A549 (cell line): ENCODE measurements at regions not wholly inside any gene's neighbourhood (a gene's known extent, or its start where the extent isn't known, plus 50 kb on each side); places are given as distances from the start of the nearest gene placed in this dataset.

Source experiments
- ATAC-seq, 2 experiments: fragments of 200-7000 bp in 1 of 2; fragments of >200 bp in 1 of 2; cut with Nextera tagmentation in 1 of 2; cut with Tn5 transposase in 1 of 2; 3 replicates each; pipeline versions ENCODE4 v1.8.0 to v1.9.1; 2018 to 2020; ENCODE audit warnings: mild to moderate bottlenecking in 1 of 2, moderate library complexity in 1 of 2
- CTCF ChIA-PET: fragments of 300-600 bp; sonication (Branson Sonifier 250); formaldehyde crosslinking; extraction: SDS; loops from one replicate; lab custom pipeline; 2021; ENCODE audit warnings: antibody characterized with exemption, inconsistent platforms; lab: Yijun Ruan, JAX
- POLR2A ChIA-PET: fragments of 350-600 bp; formaldehyde crosslinking; extraction: SDS; loops from one replicate; lab custom pipeline; 2021; ENCODE audit warnings: antibody characterized with exemption, inconsistent platforms; lab: Yijun Ruan, JAX
- DNase-seq, 2 experiments: peaks; one replicate each; pipeline versions ENCODE4 v3.0.0 to v3.0.0-alpha.2; 2011 to 2016; ENCODE audit warnings: low read depth in 1 of 2, low spot score in 1 of 2
- FAIRE-seq: peaks from 2 replicates; lab custom pipeline; 2011; peaks lifted over from hg19 to GRCh38; lab: Jason Lieb, UNC
- H3K27ac ChIP-seq, 2 experiments: fragments of >200 bp; sonication (Bioruptor Twin); formaldehyde crosslinking; 3 replicates each; pipeline ENCODE4 v1.5.1; 2016 to 2017
- H3K4me1 ChIP-seq: fragments of >200 bp; sonication (Bioruptor Twin); formaldehyde crosslinking; 3 replicates; pipeline ENCODE4 v1.6.1; 2016
- H3K4me2 ChIP-seq: fragments of >200 bp; sonication (Bioruptor Twin); formaldehyde crosslinking; 3 replicates; pipeline ENCODE4 v1.6.1; 2016
- H3K4me3 ChIP-seq: fragments of >200 bp; sonication (Bioruptor Twin); formaldehyde crosslinking; 3 replicates; pipeline ENCODE4 v1.5.1; 2016
- H3K9me3 ChIP-seq: fragments of >200 bp; sonication (Bioruptor Twin); formaldehyde crosslinking; 3 replicates; pipeline ENCODE4 v1.6.1; 2016
- CBX2 ChIP-seq: fragments of 200-600 bp; sonication (generic); IDR thresholded peaks from 2 replicates; pipeline ENCODE4 v1.6.1; 2016; ENCODE audit warnings: low read depth, mild to moderate bottlenecking, borderline replicate concordance
- CTCF ChIP-seq: fragments of >200 bp; sonication (Bioruptor Twin); formaldehyde crosslinking; IDR thresholded peaks from 3 replicates; pipeline ENCODE4 v1.5.1; 2016
- ELK1 ChIP-seq: fragments of 150-350 bp; IDR thresholded peaks from 2 replicates; pipeline ENCODE4 v1.6.1; 2014; ENCODE audit warnings: low read depth, mild to moderate bottlenecking, low read length
- FOSL2 ChIP-seq, 2 experiments: fragments of 450-650 bp in 1 of 2; fragments of >200 bp in 1 of 2; sonication (Bioruptor Twin) in 1 of 2; formaldehyde crosslinking; IDR thresholded peaks; 2 replicates each; pipeline versions ENCODE4 v1.5.0 to v1.6.1; 2016 to 2020; ENCODE audit warnings: mild to moderate bottlenecking in 1 of 2, moderate library complexity in 1 of 2
- GATA3 ChIP-seq: IDR thresholded peaks from 2 replicates; pipeline ENCODE4 v1.6.1; 2012; ENCODE audit warnings: borderline replicate concordance
- HMGXB4 ChIP-seq: fragments of 250-450 bp; sonication (Bioruptor Pico); IDR thresholded peaks from 2 replicates; pipeline ENCODE4 v1.5.0; 2021; ENCODE audit warnings: mild to moderate bottlenecking, moderate library complexity, borderline replicate concordance
- MAX ChIP-seq: IDR thresholded peaks from 2 replicates; pipeline ENCODE4 v1.6.1; 2012
- MAZ ChIP-seq: fragments of 150-350 bp; IDR thresholded peaks from 2 replicates; pipeline ENCODE4 v1.6.1; 2014; ENCODE audit warnings: antibody characterized with exemption, low read depth, low read length, borderline replicate concordance
- MYC ChIP-seq: IDR thresholded peaks from 2 replicates; pipeline ENCODE4 v1.6.1; 2012; ENCODE audit warnings: mild to moderate bottlenecking, inconsistent platforms, low read length, improper control_type of control experiment, borderline replicate concordance
- POLR2A ChIP-seq: IDR thresholded peaks from 2 replicates; pipeline ENCODE4 v1.6.1; 2012; ENCODE audit warnings: mild to moderate bottlenecking, low read length
- POLR2AphosphoS2 ChIP-seq: conservative IDR thresholded peaks from 2 replicates; pipeline ENCODE4 v1.6.1; 2012; ENCODE audit warnings: low read length, improper control_type of control experiment, inconsistent platforms
- RAD21 ChIP-seq, 2 experiments: fragments of >200 bp in 1 of 2; sonication (Bioruptor Twin) in 1 of 2; formaldehyde crosslinking in 1 of 2; IDR thresholded peaks in 1 of 2; conservative IDR thresholded peaks in 1 of 2; 2 replicates in 1 of 2; 3 replicates in 1 of 2; pipeline ENCODE4 v1.6.1; 2012 to 2018; ENCODE audit warnings: inconsistent platforms in 1 of 2
- RARB ChIP-seq: fragments of 250-450 bp; sonication (Bioruptor Pico); IDR thresholded peaks from 2 replicates; pipeline ENCODE4 v1.8.0; 2021; ENCODE audit warnings: mild to moderate bottlenecking, moderate library complexity
- REST ChIP-seq: fragments of 200-600 bp; sonication (generic); IDR thresholded peaks from 2 replicates; pipeline ENCODE4 v1.6.1; 2016; ENCODE audit warnings: antibody characterized with exemption, mild to moderate bottlenecking, moderate library complexity
- RFX5 ChIP-seq: fragments of 450-650 bp; IDR thresholded peaks from 2 replicates; pipeline ENCODE4 v1.7.1; 2014; ENCODE audit warnings: antibody characterized with exemption, mild to moderate bottlenecking, moderate library complexity
- SMC3 ChIP-seq: fragments of >200 bp; sonication (Bioruptor Twin); formaldehyde crosslinking; IDR thresholded peaks from 3 replicates; pipeline ENCODE4 v1.6.1; 2018; ENCODE audit warnings: inconsistent platforms
- SREBF2 ChIP-seq: fragments of 450-650 bp; IDR thresholded peaks from 2 replicates; pipeline ENCODE4 v1.6.1; 2014; ENCODE audit warnings: mild to moderate bottlenecking, moderate library complexity
- ZC3H11A ChIP-seq: fragments of 450-650 bp; IDR thresholded peaks from 2 replicates; pipeline ENCODE4 v1.6.1; 2014; ENCODE audit warnings: antibody characterized with exemption, mild to moderate bottlenecking
- WGBS: methylation state at CpG from one replicate; pipeline ENCODE4 v1.1.6; 2017; ENCODE audit errors: missing lambda C conversion rate; 5-methylcytosine and 5-hydroxymethylcytosine counted together

- TF ChIP-seq HMGXB4 (CRISPR knock-in tag) (no peak), MAZ (no peak), CTCF (no peak), ELK1 (no peak)
Observed at GRCh38 chr6:143594647-143595046, 83.1 kb upstream of the PHACTR2 start (continued).

GRCh38 chr6:143592335-143592734 is 80.8 kb upstream of the FUCA2 start:
- 61% methylated on average over 6 of the region's 6 CpGs for WGBS
- Histone ChIP-seq H3K9me3 (no peaks in the 10 kb centered on the region), H3K27ac (no peak overlapping the region), H3K4me2 (no peak overlapping the region), H3K4me1 (no peaks in the 10 kb centered on the region), H3K4me3 (no peak overlapping the region)
- ATAC-seq, result peak in 1 of 2 experiments; percentile 57; a peak in 2 of 6 replicates
- DNase-seq, result peak; percentile 3 to 19
- ChIA-PET CTCF (interaction anchor here (0.7 to 1.5 kb wide), 3 partner anchors 10 to 11 kb away, joined by 3 read pairs; no protein-coding TSS in a partner anchor), POLR2A (no interaction called here)
- FAIRE-seq, result no peak
- no peak for TF ChIP-seq GATA3
- TF ChIP-seq REST, result no peak
- no peak for TF ChIP-seq ZC3H11A
- no peak for TF ChIP-seq MYC
- no peak for TF ChIP-seq POLR2AphosphoS2
- TF ChIP-seq SMC3, result no peak
- no peak for TF ChIP-seq RARB (CRISPR knock-in tag)
- TF ChIP-seq MAX, result no peak
- peak in 1 of 2 experiments; percentile 19; a peak in 1 of 5 replicates for TF ChIP-seq RAD21 (conservative IDR thresholded peaks at IDR 0.05 in 1 of 2, IDR thresholded peaks at IDR 0.05 in 1 of 2)
- TF ChIP-seq RFX5, result no peak
- TF ChIP-seq CBX2, result no peak
- TF ChIP-seq POLR2A, result no peak
- no peak for TF ChIP-seq HMGXB4 (CRISPR knock-in tag)
- TF ChIP-seq CTCF, result peak; percentile 8; the same call in 1 of the 3 replicates
- TF ChIP-seq SREBF2, result no peak
- TF ChIP-seq FOSL2 (IDR thresholded peaks at IDR 0.05), result no peak
- no peak for TF ChIP-seq FOSL2 (CRISPR knock-in tag; IDR thresholded peaks at IDR 0.05)
- no peak for TF ChIP-seq ELK1
